OCI-LY7 (cell line): ENCODE measurements at regions not wholly inside any gene's neighbourhood (a gene's known extent, or its start where the extent isn't known, plus 50 kb on each side); places are given as distances from the start of the nearest gene placed in this dataset.

ENCODE experiments used
- BruUV-seq: library from RNA; stranded (reverse); fragments of 400-500 nt; replicated peaks from 2 replicates; lab custom pipeline; 2021; lab: Mats Ljungman, UMichigan
- CTCF ChIA-PET: fragments of 300-600 bp; sonication (Branson Sonifier 250); formaldehyde crosslinking; loops from one replicate; lab custom pipeline; 2022; ENCODE audit warnings: antibody characterized with exemption; ENCODE audit not compliant: unreplicated experiment; lab: Charles Lee
- POLR2A ChIA-PET: fragments of 300-600 bp; sonication (Branson Sonifier 250); formaldehyde crosslinking; loops from one replicate; lab custom pipeline; 2022; ENCODE audit warnings: antibody characterized with exemption; lab: Charles Lee
- DNase-seq: peaks from one replicate; pipeline ENCODE4 v3.0.0-alpha.2; 2015; ENCODE audit warnings: low spot score
- H2AFZ ChIP-seq: fragments of 200-600 bp; sonication (generic), shearing (Covaris generic); 2 replicates; pipeline ENCODE4 v1.6.1; 2014; ENCODE audit warnings: mild to moderate bottlenecking, antibody characterized with exemption, low read length, moderate library complexity
- H3K27ac ChIP-seq: fragments of 200-600 bp; sonication (generic); 2 replicates; pipeline ENCODE4 v1.5.1; 2014; ENCODE audit warnings: mixed run types, low read depth, mild to moderate bottlenecking, moderate library complexity, low read length, inconsistent platforms; ENCODE audit not compliant: poor library complexity, severe bottlenecking
- H3K36me3 ChIP-seq: fragments of 200-600 bp; sonication (generic); 2 replicates; pipeline ENCODE4 v1.6.1; 2014; ENCODE audit warnings: mild to moderate bottlenecking, antibody characterized with exemption, low read length, moderate library complexity, mixed read lengths; ENCODE audit not compliant: insufficient read depth
- H3K4me1 ChIP-seq: fragments of 200-600 bp; sonication (generic); 2 replicates; pipeline ENCODE4 v1.5.1; 2014; ENCODE audit warnings: mild to moderate bottlenecking, low read length; ENCODE audit not compliant: insufficient read depth, poor library complexity, severe bottlenecking
- H3K4me2 ChIP-seq: fragments of 200-600 bp; sonication (generic); 2 replicates; pipeline ENCODE4 v1.6.1; 2014; ENCODE audit warnings: mild to moderate bottlenecking, low read length
- H3K4me3 ChIP-seq: fragments of 200-600 bp; sonication (generic); 2 replicates; pipeline ENCODE4 v1.5.1; 2014; ENCODE audit warnings: mild to moderate bottlenecking, low read depth, low read length; ENCODE audit not compliant: poor library complexity, severe bottlenecking
- H3K79me2 ChIP-seq: fragments of 200-600 bp; sonication (generic); 2 replicates; pipeline ENCODE4 v1.6.1; 2016; ENCODE audit warnings: low read depth, mild to moderate bottlenecking, low read length, moderate library complexity, mixed read lengths; ENCODE audit not compliant: insufficient read depth
- H3K9me2 ChIP-seq: fragments of 200-600 bp; sonication (generic); 2 replicates; pipeline ENCODE4 v1.6.1; 2016; ENCODE audit warnings: mild to moderate bottlenecking, low read length, mixed read lengths; ENCODE audit not compliant: insufficient read depth
- H3K9me3 ChIP-seq: fragments of 200-600 bp; sonication (generic); 2 replicates; pipeline ENCODE4 v1.6.1; 2014; ENCODE audit warnings: mild to moderate bottlenecking, mixed run types, low read length, mixed read lengths
- H4K20me1 ChIP-seq: fragments of 200-600 bp; sonication (generic); 2 replicates; pipeline ENCODE4 v1.6.1; 2014; ENCODE audit warnings: mild to moderate bottlenecking, antibody characterized with exemption, low read length, moderate library complexity, mixed read lengths; ENCODE audit not compliant: insufficient read depth
- CTCF ChIP-seq: fragments of 200-600 bp; sonication (generic); conservative IDR thresholded peaks from 2 replicates; pipeline ENCODE4 v1.5.1; 2014; ENCODE audit warnings: mild to moderate bottlenecking, antibody characterized with exemption, low read length, moderate library complexity, mixed read lengths
- EZH2phosphoT487 ChIP-seq: fragments of 200-600 bp; sonication (generic); IDR thresholded peaks from 2 replicates; pipeline ENCODE4 v1.6.1; 2018; ENCODE audit warnings: low read depth, borderline replicate concordance, mild to moderate bottlenecking, mixed run types, antibody characterized with exemption, low read length, moderate library complexity, mixed read lengths
- intact Hi-C: fragments of 100-400 bp; cut with micrococcal nuclease; formaldehyde crosslinking; loops from one replicate; pipeline ENCODE4 v1.10.0; 2022; ENCODE audit not compliant: unreplicated experiment

- no TSS peak for BruUV-seq
- Histone ChIP-seq H3K27ac (no peak overlapping the region), H2AFZ (no peak overlapping the region), H3K9me3 (0 out of 2 replicates have a peak, but pooled peaks cover 5% of the 10 kb centered on the region), H3K9me2 (no peaks in the 10 kb centered on the region), H3K79me2 (no peaks in the 10 kb centered on the region), H3K4me3 (no peak overlapping the region), H4K20me1 (no peaks in the 10 kb centered on the region), H3K36me3 (no peaks in the 10 kb centered on the region), H3K4me2 (no peak overlapping the region), H3K4me1 (no peaks in the 10 kb centered on the region)
- CTCF ChIA-PET = no interaction called here
- TF ChIP-seq CTCF (no peak), EZH2phosphoT487 (no peak)
- intact Hi-C loops = no loop called here
- no peak for DNase-seq
- POLR2A ChIA-PET = no interaction called here
Observed at GRCh38 chr10:75304741-75305390, 69.1 kb upstream of the COMTD1 start.

- Histone ChIP-seq H3K9me2 (no peaks in the 10 kb centered on the region), H3K27ac (no peak overlapping the region), H4K20me1 (no peaks in the 10 kb centered on the region), H2AFZ (no peak overlapping the region), H3K36me3 (no peaks in the 10 kb centered on the region), H3K9me3 (0 out of 2 replicates have a peak, but pooled peaks cover 5% of the 10 kb centered on the region), H3K79me2 (no peaks in the 10 kb centered on the region), H3K4me2 (no peak overlapping the region), H3K4me3 (no peak overlapping the region), H3K4me1 (no peaks in the 10 kb centered on the region)
- intact Hi-C loops = no loop called here
- BruUV-seq = no TSS peak
- ChIA-PET CTCF (no interaction called here), POLR2A (no interaction called here)
- TF ChIP-seq EZH2phosphoT487 (no peak), CTCF (no peak)
- no peak for DNase-seq
Observed at GRCh38 chr10:75304313-75304712, 68.6 kb upstream of the COMTD1 start.

- no peak for TF ChIP-seq CTCF
- TF ChIP-seq EZH2phosphoT487 = no peak
- no peak overlapping the region for H3K27ac ChIP-seq
- POLR2A ChIA-PET = no interaction called here
- no peaks in the 10 kb centered on the region for H3K4me1 ChIP-seq
- intact Hi-C loops = no loop called here
- BruUV-seq = no TSS peak
- H3K9me2 ChIP-seq = no peaks in the 10 kb centered on the region
- H3K36me3 ChIP-seq = no peaks in the 10 kb centered on the region
- DNase-seq = no peak
- no peaks in the 10 kb centered on the region for H4K20me1 ChIP-seq
- CTCF ChIA-PET = no interaction called here
- no peak overlapping the region for H2AFZ ChIP-seq
- H3K4me3 ChIP-seq = no peak overlapping the region
- no peak overlapping the region for H3K4me2 ChIP-seq
- H3K9me3 ChIP-seq = 0 out of 2 replicates have a peak, but pooled peaks cover 5% of the 10 kb centered on the region
- no peaks in the 10 kb centered on the region for H3K79me2 ChIP-seq
Observed at GRCh38 chr10:75303045-75303777, 67.5 kb upstream of the COMTD1 start.
